ENCODE measurements at regions not wholly inside any gene's neighbourhood (a gene's known extent, or its start where the extent isn't known, plus 50 kb on each side); places are given as distances from the start of the nearest gene placed in this dataset.

GRCh38 chr5:33043343-33043997, 332.3 kb downstream of the NPR3 start:
- DNase-seq (no peak), ATAC-seq (no peak)
- no peak overlapping the region for H3K4me3 ChIP-seq (ENCODE audit: low read length)
- no peak overlapping the region for H3K27ac Mint-ChIP-seq
- peaks cover 14% of the 10 kb centered on the region for H3K9me3 ChIP-seq (ENCODE audit: control insufficient read depth, insufficient read depth, low read length)
- intact Hi-C loops (cut with micrococcal nuclease): no loop called here
- no peaks in the 10 kb centered on the region for H3K4me1 Mint-ChIP-seq
- H3K36me3 ChIP-seq (ENCODE audit: control insufficient read depth, insufficient read depth, low read length): no peaks in the 10 kb centered on the region
- H3K27me3 Mint-ChIP-seq (ENCODE audit: low read depth in 2 of 2): no peaks in the 10 kb centered on the region
- H3K4me1 ChIP-seq (ENCODE audit: control insufficient read depth, insufficient read depth, low read length): no peaks in the 10 kb centered on the region
- no peak overlapping the region for H3K4me3 Mint-ChIP-seq
- no peaks in the 10 kb centered on the region for H3K27me3 ChIP-seq (ENCODE audit: control insufficient read depth, insufficient read depth, low read length)
- WGBS (ENCODE audit: insufficient coverage): 100% methylated on average over 1 of the region's 1 CpG
- H3K9me3 Mint-ChIP-seq: peaks cover 2 to 3% of the 10 kb centered on the region in 2 donors
- no peak for TF ChIP-seq CTCF (IDR thresholded peaks at IDR 0.05)
- no peaks in the 10 kb centered on the region for H3K36me3 Mint-ChIP-seq
- H3K27ac ChIP-seq (ENCODE audit: low read length): no peak overlapping the region

- Mint-ChIP-seq H3K27ac (no peak overlapping the region), H3K27me3 (ENCODE audit: low read depth in 2 of 2) (no peaks in the 10 kb centered on the region), H3K9me3 (peaks cover 2 to 5% of the 10 kb centered on the region in 2 donors), H3K4me3 (no peak overlapping the region), H3K36me3 (no peaks in the 10 kb centered on the region), H3K4me1 (no peaks in the 10 kb centered on the region)
- H3K4me3 ChIP-seq (ENCODE audit: low read length): no peak overlapping the region
- ATAC-seq: no peak
- WGBS (ENCODE audit: insufficient coverage): 68% methylated on average over 2 of the region's 2 CpGs
- H3K27me3 ChIP-seq (ENCODE audit: control insufficient read depth, insufficient read depth, low read length): no peaks in the 10 kb centered on the region
- intact Hi-C loops (cut with micrococcal nuclease): no loop called here
- H3K9me3 ChIP-seq (ENCODE audit: control insufficient read depth, insufficient read depth, low read length): peaks cover 11% of the 10 kb centered on the region
- no peak for TF ChIP-seq CTCF (IDR thresholded peaks at IDR 0.05)
- no peak overlapping the region for H3K27ac ChIP-seq (ENCODE audit: low read length)
- no peak for DNase-seq
- H3K36me3 ChIP-seq (ENCODE audit: control insufficient read depth, insufficient read depth, low read length): no peaks in the 10 kb centered on the region
- no peaks in the 10 kb centered on the region for H3K4me1 ChIP-seq (ENCODE audit: control insufficient read depth, insufficient read depth, low read length)
Measured at GRCh38 chr5:33046091-33046490, 335.0 kb downstream of the NPR3 start.

- Mint-ChIP-seq H3K4me3 (no peak overlapping the region), H3K36me3 (no peaks in the 10 kb centered on the region), H3K27me3 (ENCODE audit: low read depth in 2 of 2) (no peaks in the 10 kb centered on the region), H3K27ac (no peak overlapping the region), H3K9me3 (peaks cover 5 to 6% of the 10 kb centered on the region in 2 donors), H3K4me1 (no peaks in the 10 kb centered on the region)
- Histone ChIP-seq H3K27me3 (ENCODE audit: control insufficient read depth, insufficient read depth, low read length) (no peaks in the 10 kb centered on the region), H3K4me3 (ENCODE audit: low read length) (no peak overlapping the region), H3K4me1 (ENCODE audit: control insufficient read depth, insufficient read depth, low read length) (no peaks in the 10 kb centered on the region), H3K27ac (ENCODE audit: low read length) (no peak overlapping the region), H3K9me3 (ENCODE audit: control insufficient read depth, insufficient read depth, low read length) (peaks cover 5% of the 10 kb centered on the region), H3K36me3 (ENCODE audit: control insufficient read depth, insufficient read depth, low read length) (no peaks in the 10 kb centered on the region)
- DNase-seq (no peak), ATAC-seq (no peak)
- 92% methylated on average over 3 of the region's 3 CpGs for WGBS (ENCODE audit: insufficient coverage)
- intact Hi-C loops (cut with micrococcal nuclease): no loop called here
- TF ChIP-seq CTCF (IDR thresholded peaks at IDR 0.05): no peak
Measured at GRCh38 chr5:33048315-33048714, 337.2 kb downstream of the NPR3 start.

GRCh38 chr5:33049298-33049697, 338.2 kb downstream of the NPR3 start:
- WGBS (ENCODE audit: insufficient coverage): 94% methylated on average over 6 of the region's 6 CpGs
- no peak overlapping the region for H3K4me3 Mint-ChIP-seq

More at GRCh38 chr5:33049298-33049697, 338.2 kb downstream of the NPR3 start:
- Mint-ChIP-seq H3K27ac (no peak overlapping the region), H3K4me1 (no peaks in the 10 kb centered on the region), H3K9me3 (peaks cover 6 to 10% of the 10 kb centered on the region in 2 donors), H3K27me3 (ENCODE audit: low read depth in 2 of 2) (no peaks in the 10 kb centered on the region), H3K36me3 (no peaks in the 10 kb centered on the region)
- no peaks in the 10 kb centered on the region for H3K4me1 ChIP-seq (ENCODE audit: control insufficient read depth, insufficient read depth, low read length)
- intact Hi-C loops (cut with micrococcal nuclease): no loop called here
- no peak for ATAC-seq
- no peak for DNase-seq
- no peaks in the 10 kb centered on the region for H3K27me3 ChIP-seq (ENCODE audit: control insufficient read depth, insufficient read depth, low read length)
- no peaks in the 10 kb centered on the region for H3K36me3 ChIP-seq (ENCODE audit: control insufficient read depth, insufficient read depth, low read length)
- no peak overlapping the region for H3K4me3 ChIP-seq (ENCODE audit: low read length)
- H3K9me3 ChIP-seq (ENCODE audit: control insufficient read depth, insufficient read depth, low read length): peaks cover 5% of the 10 kb centered on the region
- no peak for TF ChIP-seq CTCF (IDR thresholded peaks at IDR 0.05)
- no peak overlapping the region for H3K27ac ChIP-seq (ENCODE audit: low read length)

Data from natural killer cell (primary cell).